ENCODE measurements at regions not wholly inside any gene's neighbourhood (a gene's known extent, or its start where the extent isn't known, plus 50 kb on each side); places are given as distances from the start of the nearest gene placed in this dataset.
"Not testable (repeated sequence)": the region's sequence is repeated elsewhere in the genome, so short reads cannot be mapped to it uniquely, and the experiment has no call there.

GRCh38 chr20:29519610-29520241, 1737.7 kb upstream of the DEFB115 start:
- DNase-seq (ENCODE audit: low read depth), result not testable (repeated sequence)

- peak; percentile 12 for DNase-seq (ENCODE audit: low read depth)
Measured at GRCh38 chr20:29533566-29534177, 1723.8 kb upstream of the DEFB115 start.

- not testable (repeated sequence) for DNase-seq (ENCODE audit: low read depth)
Measured at GRCh38 chr20:29566901-29567635, 1690.4 kb upstream of the DEFB115 start.

- DNase-seq (ENCODE audit: low read depth), result not testable (repeated sequence)
Measured at GRCh38 chr20:29567671-29568070, 1689.8 kb upstream of the DEFB115 start.

- not testable (repeated sequence) for DNase-seq (ENCODE audit: low read depth)
Measured at GRCh38 chr20:29570126-29570525, 1687.3 kb upstream of the DEFB115 start.

GRCh38 chr20:29589530-29589929, 1667.9 kb upstream of the DEFB115 start:
- not testable (repeated sequence) for DNase-seq (ENCODE audit: low read depth)

GRCh38 chr20:29604163-29604562, 1653.3 kb upstream of the DEFB115 start:
- not testable (repeated sequence) for DNase-seq (ENCODE audit: low read depth)

GRCh38 chr20:29606171-29606570, 1651.3 kb upstream of the DEFB115 start:
- DNase-seq (ENCODE audit: low read depth), result not testable (repeated sequence)

GRCh38 chr20:29629395-29629794, 1628.1 kb upstream of the DEFB115 start:
- DNase-seq (ENCODE audit: low read depth), result not testable (repeated sequence)
